T-helper 2 cell treated with Interferon-gamma antibody and Interleukin-4, amounts not matched to agents 100 ng/mL and 5 ng/mL, for 36 hours (primary cell): ENCODE measurements at regions not wholly inside any gene's neighbourhood (a gene's known extent, or its start where the extent isn't known, plus 50 kb on each side); places are given as distances from the start of the nearest gene placed in this dataset.
"Not testable (repeated sequence)": the region's sequence is repeated elsewhere in the genome, so short reads cannot be mapped to it uniquely, and the experiment has no call there.

Experiments
- intact Hi-C: fragments of 100-400 bp; cut with micrococcal nuclease; formaldehyde crosslinking; loops from one replicate; pipeline ENCODE4 v1.15.1; 2023

DNA sequence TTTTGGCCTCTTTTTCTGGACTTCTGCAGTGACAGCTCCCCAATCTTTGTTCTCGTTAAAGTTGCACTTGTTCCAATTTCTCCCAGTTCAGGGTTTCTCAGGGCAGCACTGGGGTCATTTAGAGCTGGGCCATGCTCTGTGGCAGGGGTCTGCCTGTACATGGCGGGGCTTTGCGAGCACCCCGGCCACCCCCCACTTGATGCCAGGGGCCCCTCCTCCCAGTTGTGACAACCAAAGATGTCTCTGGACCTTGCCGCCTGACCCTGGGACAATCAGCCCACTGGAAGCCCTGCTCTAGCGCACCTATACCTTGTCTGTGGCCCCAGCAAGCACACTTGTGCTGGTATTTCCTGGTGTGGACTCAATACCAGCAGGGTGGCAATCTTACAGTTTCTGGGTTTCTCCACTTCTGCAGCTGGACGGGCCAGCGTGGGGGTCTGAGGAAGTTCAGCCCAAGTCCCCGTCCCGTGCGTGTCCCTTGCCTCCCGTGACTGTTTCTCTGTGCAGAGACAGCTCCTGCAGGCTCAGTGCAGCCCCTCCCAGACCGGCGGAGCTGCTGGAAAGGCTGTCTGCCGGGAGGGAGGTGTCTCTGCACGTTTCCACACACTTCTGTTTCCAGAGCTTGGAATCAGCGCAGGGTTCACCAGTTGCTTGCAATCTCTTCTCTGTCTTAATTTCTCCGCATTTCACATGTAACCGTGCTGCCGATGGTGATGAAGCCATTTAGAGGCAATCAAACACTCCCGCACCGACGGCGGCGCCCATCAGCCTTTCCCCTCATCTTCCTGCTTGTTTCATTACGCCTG is 1328.9 kb downstream of the BRD1 start:
- intact Hi-C loops = no loop called here

DNA sequence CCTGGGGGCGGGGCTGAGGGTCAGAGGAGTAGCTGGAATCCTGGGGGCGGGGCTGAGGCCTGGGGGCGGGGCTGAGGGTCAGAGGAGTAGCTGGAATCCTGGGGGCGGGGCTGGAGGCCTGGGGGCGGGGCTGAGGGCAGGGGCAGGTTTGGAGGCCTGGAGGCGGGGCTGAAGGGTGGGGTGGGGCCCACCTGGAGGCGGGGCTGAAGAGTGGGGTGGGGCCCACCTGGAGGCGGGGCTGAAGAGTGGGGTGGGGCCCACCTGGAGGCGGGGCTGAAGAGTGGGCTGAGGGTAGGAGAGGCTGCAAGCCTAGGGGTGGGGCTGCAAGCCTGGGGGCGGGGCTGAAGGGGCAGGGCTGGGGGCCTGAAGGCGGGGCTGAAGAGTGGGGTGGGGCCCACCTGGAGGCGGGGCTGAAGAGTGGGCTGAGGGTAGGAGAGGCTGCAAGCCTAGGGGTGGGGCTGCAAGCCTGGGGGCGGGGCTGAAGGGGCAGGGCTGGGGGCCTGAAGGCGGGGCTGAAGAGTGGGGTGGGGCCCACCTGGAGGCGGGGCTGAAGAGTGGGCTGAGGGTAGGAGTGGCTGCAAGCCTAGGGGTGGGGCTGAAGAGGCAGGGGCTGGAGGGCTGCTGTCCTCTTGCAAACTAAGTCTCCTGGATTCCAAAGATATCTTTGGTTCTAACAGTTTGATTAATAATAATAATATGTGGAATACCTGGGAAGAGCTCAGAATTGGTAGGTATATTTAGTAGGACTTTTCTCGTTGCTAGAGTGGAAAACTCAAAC is 1329.7 kb downstream of the BRD1 start:
- intact Hi-C loops = not testable (repeated sequence)

DNA sequence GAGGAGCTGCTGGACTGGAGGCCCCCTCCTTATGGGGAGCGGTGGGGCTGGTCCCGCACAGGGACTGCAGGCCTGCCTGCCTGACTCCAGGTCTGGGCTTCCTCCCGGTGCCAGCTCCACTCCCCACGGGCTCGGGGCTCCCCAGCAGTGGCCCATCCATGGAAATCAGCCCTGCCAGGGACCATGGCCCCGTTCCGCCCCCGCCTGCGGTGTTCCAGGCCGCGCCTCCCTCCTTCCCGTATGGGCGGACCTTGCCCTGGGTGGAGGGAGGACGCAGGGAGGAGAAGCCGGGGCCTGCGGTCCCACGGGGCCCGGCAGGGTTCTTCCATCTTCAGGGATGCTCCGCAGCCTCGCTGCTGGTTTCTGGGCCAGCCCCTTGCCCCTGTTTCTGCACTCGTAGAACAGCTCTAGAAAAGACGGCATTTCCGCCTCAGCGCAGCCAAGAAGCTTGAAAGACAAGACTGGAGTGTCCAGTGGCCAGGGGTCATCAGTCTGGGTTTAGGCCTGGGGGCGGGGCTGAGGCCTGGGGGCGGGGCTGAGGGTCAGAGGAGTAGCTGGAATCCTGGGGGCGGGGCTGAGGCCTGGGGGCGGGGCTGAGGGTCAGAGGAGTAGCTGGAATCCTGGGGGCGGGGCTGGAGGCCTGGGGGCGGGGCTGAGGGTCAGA is 1330.6 kb downstream of the BRD1 start:
- intact Hi-C loops = no loop called here

- intact Hi-C loops = no loop called here
Measured at GRCh38 chr22:48496226-48496845, 1331.3 kb downstream of the BRD1 start.

DNA sequence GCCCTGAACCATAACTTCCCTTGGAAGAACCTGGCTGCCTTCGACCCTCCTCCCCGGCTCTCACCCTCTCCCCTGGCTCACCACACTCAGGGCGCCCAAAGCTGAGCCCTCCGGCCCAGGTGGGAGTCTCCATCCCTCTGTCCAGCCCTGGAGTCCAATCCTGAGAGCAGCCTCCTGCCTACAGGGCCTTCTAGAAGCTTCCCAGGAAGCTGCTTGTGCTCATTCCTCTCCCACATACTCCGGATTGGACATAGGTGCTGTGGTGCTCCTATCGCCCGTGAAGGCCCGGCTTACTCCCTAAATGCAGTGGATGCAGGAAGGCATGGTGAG is 1332.0 kb downstream of the BRD1 start:
- intact Hi-C loops = no loop called here

DNA sequence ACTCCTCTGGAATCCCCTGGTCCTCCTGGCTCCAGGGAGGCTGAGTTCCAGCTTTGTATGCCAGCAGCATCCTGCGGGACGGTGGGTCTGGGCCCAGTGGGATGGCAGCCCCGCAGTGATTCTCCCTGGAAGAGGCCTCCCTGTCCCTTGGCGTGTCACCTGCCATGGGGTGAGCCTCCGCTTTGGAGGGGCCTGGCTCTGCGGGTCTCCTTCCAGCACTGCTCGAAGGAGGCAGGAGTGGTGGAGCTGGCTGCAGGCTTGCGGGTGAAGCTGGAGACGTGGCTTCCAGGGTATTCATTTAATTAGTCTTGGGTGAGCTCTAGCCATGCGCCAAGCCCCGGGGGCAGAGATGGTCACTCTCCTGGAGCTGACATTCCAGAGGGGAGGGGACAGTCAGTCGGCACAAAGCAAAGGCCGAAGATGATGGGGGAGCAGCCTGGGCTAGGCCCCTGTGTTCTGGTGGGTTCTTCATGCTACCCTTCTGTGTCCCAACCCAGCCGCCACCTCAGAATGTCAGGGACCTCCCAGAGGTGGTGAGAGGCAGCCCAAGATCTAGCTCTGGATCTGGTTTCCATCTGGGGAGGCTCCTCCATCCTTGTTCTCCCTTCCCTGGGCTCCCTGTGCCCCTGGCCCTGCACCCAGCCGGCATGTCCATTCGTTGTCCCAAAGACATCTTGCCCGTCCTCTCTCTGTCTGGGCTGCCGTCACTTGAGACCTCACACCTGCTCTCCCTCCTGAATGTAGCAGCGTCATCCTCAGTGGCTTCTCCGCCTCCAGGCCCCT is 1332.5 kb downstream of the BRD1 start:
- intact Hi-C loops = no loop called here

DNA sequence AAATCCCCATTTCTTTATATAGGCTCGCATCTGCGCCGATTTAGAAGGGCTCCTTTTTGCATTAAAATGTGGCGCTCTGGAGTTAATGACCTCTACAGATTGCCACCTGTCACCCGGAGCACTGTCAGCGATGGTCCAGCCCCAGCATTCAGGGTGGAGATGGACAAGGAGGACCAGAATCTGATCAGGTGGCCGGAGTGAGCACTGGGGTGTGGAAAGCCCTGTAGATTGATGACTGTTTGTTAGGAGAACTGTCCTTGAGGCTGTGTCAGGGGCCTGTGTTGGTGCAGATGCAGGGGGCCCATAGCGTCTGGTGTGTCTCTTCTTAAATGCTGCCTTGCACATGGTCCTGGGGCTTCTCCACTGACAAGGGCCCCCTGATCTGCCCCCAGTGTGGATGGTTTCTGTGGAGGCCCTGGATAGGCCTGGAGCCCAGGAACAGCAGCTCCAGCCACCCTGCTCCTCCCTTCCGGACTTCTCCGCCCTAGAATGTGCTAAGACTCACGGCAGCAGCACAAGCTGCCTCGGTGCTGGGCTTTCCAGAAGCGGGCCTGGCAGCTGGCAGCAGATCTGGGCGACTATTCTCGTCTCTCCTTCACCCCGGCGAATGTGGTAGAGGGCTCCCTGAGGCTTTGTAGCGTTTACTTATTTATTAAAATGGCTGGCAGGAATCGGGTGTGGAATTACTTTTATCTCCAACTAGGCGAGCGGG is 1333.3 kb downstream of the BRD1 start:
- intact Hi-C loops = no loop called here

- intact Hi-C loops = no loop called here
Measured at GRCh38 chr22:48493733-48494132, 1333.9 kb downstream of the BRD1 start.

- intact Hi-C loops = no loop called here
Measured at GRCh38 chr22:48492366-48493320, 1335.0 kb downstream of the BRD1 start.

- intact Hi-C loops = no loop called here
Measured at GRCh38 chr22:48491451-48491941, 1336.2 kb downstream of the BRD1 start.

DNA sequence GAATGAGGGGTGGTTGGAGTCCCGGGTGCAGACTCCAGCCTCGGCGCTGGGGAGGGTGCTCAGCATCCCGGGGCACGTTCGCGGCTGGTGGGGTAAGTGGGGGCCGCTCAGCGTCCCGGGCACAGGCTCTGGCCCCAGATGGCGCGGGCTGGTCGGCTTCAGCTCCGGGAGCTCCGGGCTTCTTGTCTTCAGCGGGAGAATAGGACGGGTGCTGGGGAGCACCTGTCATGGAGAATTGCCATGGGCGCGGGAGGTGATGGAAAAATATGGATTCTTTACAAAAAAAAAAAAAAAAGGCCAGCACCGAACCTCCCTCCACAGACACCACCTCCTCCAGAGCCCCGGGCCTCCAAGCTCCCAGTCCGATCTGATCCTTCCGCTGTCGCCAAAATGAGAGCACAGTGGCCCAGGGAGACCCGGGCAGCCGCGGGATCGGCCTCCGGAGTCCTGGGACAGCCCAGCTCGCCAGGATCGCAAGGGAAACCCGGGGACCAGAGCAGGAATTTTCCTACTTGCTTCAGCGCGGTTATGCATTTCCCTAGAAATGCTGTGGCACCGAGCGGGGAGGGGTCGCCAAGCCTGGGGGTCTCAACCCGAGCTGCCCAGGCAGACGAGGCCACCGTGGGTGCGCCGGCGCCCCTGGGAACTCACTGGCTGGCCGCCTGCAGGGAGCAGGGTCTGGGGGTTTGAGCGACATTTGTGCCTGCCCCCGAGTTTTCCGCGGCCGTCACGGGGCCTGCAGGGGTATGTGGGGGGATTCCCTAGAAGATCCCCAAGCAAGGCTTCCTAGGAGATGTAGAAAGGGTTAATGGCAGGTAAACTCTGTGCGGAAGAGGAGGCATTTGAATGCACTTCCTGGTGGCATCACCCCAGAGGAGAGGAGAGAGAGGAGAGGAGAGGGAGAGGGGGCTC is 1336.9 kb downstream of the BRD1 start:
- intact Hi-C loops = no loop called here

GRCh38 chr22:48489551-48490499 is 1337.8 kb downstream of the BRD1 start:
- intact Hi-C loops = no loop called here

- intact Hi-C loops = no loop called here
Measured at GRCh38 chr22:48488611-48489511, 1338.8 kb downstream of the BRD1 start.

- intact Hi-C loops = no loop called here
Measured at GRCh38 chr22:48488149-48488551, 1339.5 kb downstream of the BRD1 start.

GRCh38 chr22:48486558-48486957 is 1341.1 kb downstream of the BRD1 start:
- intact Hi-C loops = no loop called here

DNA sequence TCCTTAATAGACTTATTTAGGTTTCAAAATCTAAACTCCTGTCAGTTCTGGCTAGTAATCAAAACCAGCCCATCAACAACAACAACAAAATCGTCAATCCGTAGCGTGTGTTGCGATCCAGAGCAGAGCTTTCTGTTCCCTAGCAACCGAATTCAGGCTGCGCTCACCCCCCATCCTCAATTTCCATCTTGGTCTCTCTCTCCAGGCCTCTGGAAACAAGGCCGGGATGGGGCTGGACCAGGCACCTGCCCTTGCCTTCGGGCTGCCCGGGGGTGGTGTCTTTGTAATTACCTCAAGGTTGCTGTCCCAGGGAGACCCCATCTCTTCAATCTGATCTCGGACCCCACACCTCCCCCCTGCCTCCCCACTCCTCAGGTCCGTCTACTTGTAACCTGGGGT is 1341.5 kb downstream of the BRD1 start:
- intact Hi-C loops = no loop called here
